ENCODE measurements at regions not wholly inside any gene's neighbourhood (a gene's known extent, or its start where the extent isn't known, plus 50 kb on each side); places are given as distances from the start of the nearest gene placed in this dataset.

DNA sequence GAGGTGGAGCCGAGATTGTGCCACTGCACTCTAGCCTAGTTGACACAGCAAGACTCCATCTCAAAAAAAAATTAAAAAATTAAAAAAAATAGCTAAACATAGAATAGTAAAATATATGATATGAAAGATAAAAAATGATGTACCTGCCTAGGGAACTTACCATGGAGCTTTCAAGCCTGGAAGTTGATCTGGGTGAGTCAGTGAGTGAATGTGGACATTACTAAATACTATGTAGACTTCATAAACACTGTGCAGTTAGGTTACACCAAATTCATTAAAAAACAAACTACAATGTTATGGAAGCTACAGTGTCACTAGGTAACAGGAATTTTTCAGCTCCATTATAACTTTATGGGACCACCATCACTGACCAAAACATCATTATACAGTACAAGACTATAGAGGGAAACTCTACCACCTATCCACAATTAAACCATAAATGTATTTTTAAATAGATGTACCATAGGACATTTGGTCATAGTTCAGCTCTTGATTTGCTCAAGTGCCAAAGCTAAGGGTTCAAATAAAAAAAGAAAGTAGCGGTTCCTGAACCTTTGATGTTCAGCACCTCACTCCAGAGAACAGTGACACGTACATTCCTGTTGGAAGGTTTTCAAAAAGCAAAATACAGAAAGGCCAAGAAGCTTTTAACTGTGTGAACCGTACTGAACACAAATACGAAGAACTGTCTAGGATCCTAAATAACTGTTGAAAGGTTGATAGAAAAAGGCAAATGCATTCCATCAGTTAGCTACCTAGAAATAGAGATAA is 52.4 kb upstream of the SPDEF start:
- CTCF ChIA-PET = interaction anchor here (0.6 to 2.1 kb wide), 11 partner anchors 11 to 149 kb away, joined by 3 to 17 read pairs (median 5); no protein-coding TSS in a partner anchor
- BruUV-seq (replicated peaks) = no TSS peak
- H3K9me3 Mint-ChIP-seq (ENCODE audit: unreplicated experiment) = no peaks in the 10 kb centered on the region

DNA sequence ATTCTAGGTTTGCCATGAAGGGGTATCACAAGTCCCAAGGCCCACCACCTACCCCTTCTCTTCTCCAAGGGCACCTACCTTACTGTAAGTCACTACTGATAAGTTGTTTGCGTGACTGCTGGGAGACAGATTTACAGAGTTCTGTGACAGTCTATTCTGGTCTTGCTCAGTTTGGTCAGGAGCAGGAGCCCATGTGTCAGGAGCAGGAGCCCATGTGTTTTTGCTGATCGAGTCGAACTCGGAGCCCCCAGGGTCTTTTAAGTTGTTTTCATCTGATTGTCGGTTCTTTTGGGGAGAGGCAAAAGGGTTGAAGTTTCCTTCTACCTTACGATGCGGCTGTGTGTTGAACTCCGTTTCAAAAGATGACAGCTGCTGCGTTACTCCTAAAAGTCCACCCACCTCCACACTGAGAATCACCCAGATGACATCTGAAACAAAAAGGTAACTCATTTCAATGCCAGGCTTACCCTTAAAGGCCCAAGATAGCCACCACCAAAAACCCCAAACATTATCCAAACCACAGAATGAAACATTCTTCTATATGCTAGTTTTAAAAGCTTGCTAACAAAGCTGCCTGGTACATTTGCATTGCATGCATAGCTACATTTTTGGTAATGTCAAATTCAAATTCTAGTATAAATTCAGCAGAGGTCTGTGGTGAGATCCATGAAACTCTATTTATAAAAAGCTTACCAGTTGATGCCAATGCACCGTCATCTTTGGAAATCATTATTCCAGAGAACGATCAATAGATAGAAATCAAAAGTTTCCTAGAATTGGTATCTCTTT is 50.5 kb upstream of the SPDEF start:
- Histone ChIP-seq H3K9me3 (no peaks in the 10 kb centered on the region), H3K4me1 (peaks cover 54% of the 10 kb centered on the region), H3K4me3 (ENCODE audit: low read depth, low read length) (no peak overlapping the region), H3K36me3 (ENCODE audit: control insufficient read depth, insufficient read depth, low read length) (no peaks in the 10 kb centered on the region), H3K27me3 (replicated peaks; ENCODE audit: control insufficient read depth, insufficient read depth, low read length) (no peaks in the 10 kb centered on the region)
- CTCF ChIA-PET = no interaction called here
- H3K27ac Mint-ChIP-seq (ENCODE audit: unreplicated experiment) = no peak overlapping the region
- POLR2A ChIA-PET = no interaction called here
- BruUV-seq (replicated peaks) = no TSS peak
- intact Hi-C loops (cut with micrococcal nuclease; ENCODE audit: unreplicated experiment) = loop anchor here (10.0 kb wide), 1 partner anchor 362 kb away; the partner anchor contains the start of gene SMIM29
- H3K4me3 Mint-ChIP-seq (ENCODE audit: unreplicated experiment) = no peak overlapping the region
- no peak for DNase-seq
- peaks cover 16% of the 10 kb centered on the region for H3K4me1 Mint-ChIP-seq (ENCODE audit: low read depth, unreplicated experiment)
- H3K27me3 Mint-ChIP-seq (ENCODE audit: insufficient read depth, unreplicated experiment) = no peaks in the 10 kb centered on the region
- TF ChIP-seq, protein P1, sequence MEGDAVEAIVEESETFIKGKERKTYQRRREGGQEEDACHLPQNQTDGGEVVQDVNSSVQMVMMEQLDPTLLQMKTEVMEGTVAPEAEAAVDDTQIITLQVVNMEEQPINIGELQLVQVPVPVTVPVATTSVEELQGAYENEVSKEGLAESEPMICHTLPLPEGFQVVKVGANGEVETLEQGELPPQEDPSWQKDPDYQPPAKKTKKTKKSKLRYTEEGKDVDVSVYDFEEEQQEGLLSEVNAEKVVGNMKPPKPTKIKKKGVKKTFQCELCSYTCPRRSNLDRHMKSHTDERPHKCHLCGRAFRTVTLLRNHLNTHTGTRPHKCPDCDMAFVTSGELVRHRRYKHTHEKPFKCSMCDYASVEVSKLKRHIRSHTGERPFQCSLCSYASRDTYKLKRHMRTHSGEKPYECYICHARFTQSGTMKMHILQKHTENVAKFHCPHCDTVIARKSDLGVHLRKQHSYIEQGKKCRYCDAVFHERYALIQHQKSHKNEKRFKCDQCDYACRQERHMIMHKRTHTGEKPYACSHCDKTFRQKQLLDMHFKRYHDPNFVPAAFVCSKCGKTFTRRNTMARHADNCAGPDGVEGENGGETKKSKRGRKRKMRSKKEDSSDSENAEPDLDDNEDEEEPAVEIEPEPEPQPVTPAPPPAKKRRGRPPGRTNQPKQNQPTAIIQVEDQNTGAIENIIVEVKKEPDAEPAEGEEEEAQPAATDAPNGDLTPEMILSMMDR (IDR thresholded peaks at IDR 0.05; ENCODE audit: insufficient read depth in 1 of 2, low read depth in 1 of 2, low read length in 1 of 2, severe bottlenecking in 1 of 2, unreplicated experiment in 1 of 2) = no peak
- H3K36me3 Mint-ChIP-seq (ENCODE audit: insufficient read depth, unreplicated experiment) = peaks cover 17% of the 10 kb centered on the region
- H3K9me3 Mint-ChIP-seq (ENCODE audit: unreplicated experiment) = no peaks in the 10 kb centered on the region

More for the DNA sequence above, 52.4 kb upstream of the SPDEF start:
- no peak for DNase-seq
- Mint-ChIP-seq H3K27ac (ENCODE audit: unreplicated experiment) (peak overlapping the region; percentile 89), H3K36me3 (ENCODE audit: insufficient read depth, unreplicated experiment) (peaks cover 16% of the 10 kb centered on the region), H3K27me3 (ENCODE audit: insufficient read depth, unreplicated experiment) (no peaks in the 10 kb centered on the region), H3K4me1 (ENCODE audit: low read depth, unreplicated experiment) (peaks cover 9% of the 10 kb centered on the region), H3K4me3 (ENCODE audit: unreplicated experiment) (no peak overlapping the region)
- Histone ChIP-seq H3K4me1 (peaks cover 38% of the 10 kb centered on the region), H3K4me3 (ENCODE audit: low read depth, low read length) (no peak overlapping the region), H3K9me3 (no peaks in the 10 kb centered on the region), H3K27me3 (replicated peaks; ENCODE audit: control insufficient read depth, insufficient read depth, low read length) (no peaks in the 10 kb centered on the region), H3K36me3 (ENCODE audit: control insufficient read depth, insufficient read depth, low read length) (no peaks in the 10 kb centered on the region)
- TF ChIP-seq, protein P1 (IDR thresholded peaks at IDR 0.05; ENCODE audit: insufficient read depth in 1 of 2, low read depth in 1 of 2, low read length in 1 of 2, severe bottlenecking in 1 of 2, unreplicated experiment in 1 of 2) = no peak
- POLR2A ChIA-PET = no interaction called here
- intact Hi-C loops (cut with micrococcal nuclease; ENCODE audit: unreplicated experiment) = loop anchor here (1.0 to 10.0 kb wide), 5 partner anchors 10 to 364 kb away; partner anchors contain the start of gene SMIM29

All from Caco-2 (cell line).